Loucy (cell line): ENCODE measurements at regions not wholly inside any gene's neighbourhood (a gene's known extent, or its start where the extent isn't known, plus 50 kb on each side); places are given as distances from the start of the nearest gene placed in this dataset.

ENCODE experiments used
- H2AFZ ChIP-seq: fragments of 200-600 bp; sonication (generic); 2 replicates; pipeline ENCODE4 v1.6.0; 2016; ENCODE audit warnings: antibody characterized with exemption, mild to moderate bottlenecking, low read length, moderate library complexity
- H3F3A ChIP-seq: fragments of 200-600 bp; 2 replicates; pipeline ENCODE4 v1.6.0; 2016; ENCODE audit warnings: antibody characterized with exemption, low read depth, mild to moderate bottlenecking
- H3K27me3 ChIP-seq: fragments of 200-600 bp; sonication (generic); 2 replicates; pipeline ENCODE4 v1.6.1; 2014; ENCODE audit warnings: low read length, mild to moderate bottlenecking; ENCODE audit not compliant: insufficient read depth, poor library complexity, severe bottlenecking
- H3K36me3 ChIP-seq: fragments of 200-600 bp; sonication (generic); 2 replicates; pipeline ENCODE4 v1.6.1; 2016; ENCODE audit warnings: low read length; ENCODE audit not compliant: insufficient read depth
- H3K4me1 ChIP-seq: fragments of 200-600 bp; sonication (generic); 2 replicates; pipeline ENCODE4 v1.5.1; 2014; ENCODE audit warnings: low read length, mild to moderate bottlenecking; ENCODE audit not compliant: insufficient read depth, poor library complexity, severe bottlenecking
- H3K4me2 ChIP-seq: fragments of 200-600 bp; sonication (generic); 2 replicates; pipeline ENCODE4 v1.6.0; 2014; ENCODE audit warnings: antibody characterized with exemption, low read length, low read depth, mild to moderate bottlenecking; ENCODE audit not compliant: poor library complexity, severe bottlenecking
- H3K4me3 ChIP-seq: fragments of 200-600 bp; sonication (generic); 2 replicates; pipeline ENCODE4 v1.5.1; 2014; ENCODE audit warnings: low read length, mild to moderate bottlenecking, mixed read lengths; ENCODE audit not compliant: poor library complexity, severe bottlenecking
- H3K79me2 ChIP-seq: fragments of 200-600 bp; sonication (generic); 2 replicates; pipeline ENCODE4 v1.6.1; 2014; ENCODE audit warnings: low read length; ENCODE audit not compliant: insufficient read depth
- H3K9ac ChIP-seq: fragments of 200-600 bp; sonication (generic); 2 replicates; pipeline ENCODE4 v1.6.0; 2014; ENCODE audit warnings: mild to moderate bottlenecking, low read depth, low read length, moderate library complexity; ENCODE audit not compliant: poor library complexity, severe bottlenecking
- H3K9me2 ChIP-seq: fragments of 200-600 bp; sonication (generic); replicated peaks from 2 replicates; pipeline ENCODE4 v1.6.1; 2016; ENCODE audit warnings: low read depth, low read length, mixed read lengths
- H3K9me3 ChIP-seq: fragments of 200-600 bp; sonication (generic); 2 replicates; pipeline ENCODE4 v1.6.1; 2014; ENCODE audit warnings: mild to moderate bottlenecking, antibody characterized with exemption, low read length, low read depth; ENCODE audit not compliant: insufficient read depth
- H4K20me1 ChIP-seq: fragments of 200-600 bp; sonication (generic); 2 replicates; pipeline ENCODE4 v1.6.0; 2014; ENCODE audit warnings: antibody characterized with exemption, low read length, mild to moderate bottlenecking; ENCODE audit not compliant: insufficient read depth, poor library complexity, severe bottlenecking
- EZH2phosphoT487 ChIP-seq: fragments of 200-600 bp; IDR thresholded peaks from 2 replicates; pipeline ENCODE4 v1.6.1; 2018; ENCODE audit warnings: antibody characterized with exemption, mild to moderate bottlenecking, moderate library complexity, borderline replicate concordance
- TF ChIP-seq, protein P1 (sequence below): fragments of 200-600 bp; sonication (generic); conservative IDR thresholded peaks from 2 replicates; pipeline ENCODE4 v1.5.1; 2014; ENCODE audit warnings: mild to moderate bottlenecking, antibody characterized with exemption, low read length

DNA sequence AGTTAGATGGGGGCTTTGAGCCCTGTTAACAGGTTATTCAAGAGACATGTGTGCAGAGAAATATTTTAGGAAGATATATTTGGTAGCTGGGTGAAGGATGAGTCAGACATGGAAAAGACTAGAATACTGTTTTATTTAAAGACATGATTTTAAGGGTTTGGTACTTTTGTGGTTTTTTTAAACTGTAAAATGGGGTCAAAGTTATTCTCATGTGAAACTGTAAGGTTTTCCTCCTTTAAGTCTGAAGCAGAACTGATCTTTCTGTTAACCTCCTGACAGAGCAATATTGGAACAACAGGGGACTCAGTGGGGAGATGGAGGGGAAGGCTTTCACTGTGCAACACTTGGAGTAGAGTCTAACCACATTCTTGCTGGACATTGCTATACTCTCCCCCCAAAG, 112.4 kb upstream of the LSM6 start:
- no peak overlapping the region for H2AFZ ChIP-seq
- H3K9me2 ChIP-seq = no peaks in the 10 kb centered on the region
- H3K4me2 ChIP-seq = no peak overlapping the region
- no peak for TF ChIP-seq EZH2phosphoT487
- TF ChIP-seq, protein P1, sequence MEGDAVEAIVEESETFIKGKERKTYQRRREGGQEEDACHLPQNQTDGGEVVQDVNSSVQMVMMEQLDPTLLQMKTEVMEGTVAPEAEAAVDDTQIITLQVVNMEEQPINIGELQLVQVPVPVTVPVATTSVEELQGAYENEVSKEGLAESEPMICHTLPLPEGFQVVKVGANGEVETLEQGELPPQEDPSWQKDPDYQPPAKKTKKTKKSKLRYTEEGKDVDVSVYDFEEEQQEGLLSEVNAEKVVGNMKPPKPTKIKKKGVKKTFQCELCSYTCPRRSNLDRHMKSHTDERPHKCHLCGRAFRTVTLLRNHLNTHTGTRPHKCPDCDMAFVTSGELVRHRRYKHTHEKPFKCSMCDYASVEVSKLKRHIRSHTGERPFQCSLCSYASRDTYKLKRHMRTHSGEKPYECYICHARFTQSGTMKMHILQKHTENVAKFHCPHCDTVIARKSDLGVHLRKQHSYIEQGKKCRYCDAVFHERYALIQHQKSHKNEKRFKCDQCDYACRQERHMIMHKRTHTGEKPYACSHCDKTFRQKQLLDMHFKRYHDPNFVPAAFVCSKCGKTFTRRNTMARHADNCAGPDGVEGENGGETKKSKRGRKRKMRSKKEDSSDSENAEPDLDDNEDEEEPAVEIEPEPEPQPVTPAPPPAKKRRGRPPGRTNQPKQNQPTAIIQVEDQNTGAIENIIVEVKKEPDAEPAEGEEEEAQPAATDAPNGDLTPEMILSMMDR = no peak
- H3K79me2 ChIP-seq = no peaks in the 10 kb centered on the region
- H3K4me3 ChIP-seq = no peak overlapping the region
- H4K20me1 ChIP-seq = no peaks in the 10 kb centered on the region
- H3K4me1 ChIP-seq = peaks cover 2% of the 10 kb centered on the region
- H3F3A ChIP-seq = no peaks in the 10 kb centered on the region
- no peaks in the 10 kb centered on the region for H3K9me3 ChIP-seq
- no peaks in the 10 kb centered on the region for H3K36me3 ChIP-seq
- no peak overlapping the region for H3K9ac ChIP-seq
- H3K27me3 ChIP-seq = no peaks in the 10 kb centered on the region

DNA sequence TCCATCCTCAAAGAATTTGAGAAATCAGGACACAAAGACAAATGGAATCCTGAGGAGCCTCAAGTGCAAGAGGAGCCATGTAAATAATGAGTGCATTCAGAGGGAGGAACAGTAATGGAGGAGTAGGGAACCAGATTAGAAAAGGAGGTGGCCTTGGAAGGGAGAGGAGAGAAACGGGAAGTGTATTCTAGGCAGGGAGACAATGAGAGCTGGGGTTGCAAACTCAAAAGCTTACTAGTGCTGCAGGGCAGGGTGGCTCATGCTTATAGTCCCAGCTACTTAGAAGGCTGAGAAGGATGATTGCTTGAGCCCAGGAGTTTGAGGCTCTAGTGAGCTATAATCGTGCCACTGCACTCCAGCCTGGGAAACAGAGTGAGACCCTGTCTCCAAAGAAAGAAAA, 113.2 kb upstream of the LSM6 start:
- Histone ChIP-seq H3K9me2 (no peaks in the 10 kb centered on the region), H3K4me3 (no peak overlapping the region), H3K4me1 (peaks cover 2% of the 10 kb centered on the region), H3F3A (no peaks in the 10 kb centered on the region), H2AFZ (no peak overlapping the region), H3K9ac (no peak overlapping the region), H3K27me3 (no peaks in the 10 kb centered on the region), H3K79me2 (no peaks in the 10 kb centered on the region), H3K4me2 (no peak overlapping the region), H4K20me1 (no peaks in the 10 kb centered on the region), H3K9me3 (no peaks in the 10 kb centered on the region), H3K36me3 (no peaks in the 10 kb centered on the region)
- TF ChIP-seq EZH2phosphoT487 = no peak
- TF ChIP-seq, protein P1 = no peak

DNA sequence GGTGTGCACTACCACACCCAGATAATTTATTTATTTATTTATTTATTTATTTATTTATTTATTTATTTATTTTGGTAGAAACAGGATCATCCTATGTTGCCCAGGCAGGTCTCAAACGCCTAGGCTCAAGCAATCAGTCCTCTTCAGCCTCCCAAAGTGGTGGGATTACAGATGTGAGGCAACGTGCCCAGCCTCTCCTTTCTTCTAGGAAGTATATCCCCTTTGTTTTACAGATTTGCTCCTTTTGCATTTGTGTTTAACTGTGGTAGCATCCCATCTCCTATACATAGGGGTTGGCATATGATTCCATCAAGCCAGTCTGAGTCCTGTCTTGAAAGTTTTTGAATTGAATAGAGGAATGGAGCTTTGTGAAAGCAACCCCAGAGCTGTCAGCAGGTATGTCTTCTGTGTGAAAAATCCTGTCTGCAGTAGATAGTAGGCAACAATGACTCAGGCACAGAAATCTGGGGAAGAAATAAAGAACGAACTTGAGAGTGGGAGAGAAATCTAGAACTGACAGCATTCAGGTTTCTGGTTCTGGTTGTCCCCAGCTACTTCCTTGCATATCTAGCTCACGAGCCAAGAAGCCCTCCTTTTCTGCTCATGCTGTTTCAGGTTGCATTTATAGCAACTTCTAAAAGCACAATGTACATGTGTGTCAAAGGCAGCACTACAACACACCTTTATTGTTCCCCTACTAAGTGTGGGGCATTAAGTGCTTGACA, 113.7 kb upstream of the LSM6 start:
- Histone ChIP-seq H3K9me2 (no peaks in the 10 kb centered on the region), H3K4me2 (no peak overlapping the region), H3F3A (no peaks in the 10 kb centered on the region), H2AFZ (0 out of 2 replicates have a peak overlapping the region, but pooled peaks have one; percentile 44), H3K9ac (no peak overlapping the region), H3K9me3 (no peaks in the 10 kb centered on the region), H3K4me1 (peaks cover 2% of the 10 kb centered on the region), H3K27me3 (no peaks in the 10 kb centered on the region), H3K36me3 (no peaks in the 10 kb centered on the region), H4K20me1 (no peaks in the 10 kb centered on the region), H3K4me3 (no peak overlapping the region), H3K79me2 (no peaks in the 10 kb centered on the region)
- TF ChIP-seq, protein P1 = no peak
- no peak for TF ChIP-seq EZH2phosphoT487
